SK-N-SH (cell line): ENCODE measurements at regions not wholly inside any gene's neighbourhood (a gene's known extent, or its start where the extent isn't known, plus 50 kb on each side); places are given as distances from the start of the nearest gene placed in this dataset.

Source experiments
- RAD21 ChIP-seq: IDR thresholded peaks from 2 replicates; pipeline ENCODE4 v1.6.1; 2012; ENCODE audit warnings: mild to moderate bottlenecking, low read length
- RFX5 ChIP-seq: IDR thresholded peaks from 2 replicates; pipeline ENCODE4 v1.6.1; 2012; ENCODE audit warnings: mild to moderate bottlenecking, improper control_type of control experiment, low read length

GRCh38 chr15:60115579-60116380 lies 111.7 kb downstream of the FOXB1 start:
- no peak for TF ChIP-seq RAD21
- no peak for TF ChIP-seq RFX5
